ENCODE measurements at regions not wholly inside any gene's neighbourhood (a gene's known extent, or its start where the extent isn't known, plus 50 kb on each side); places are given as distances from the start of the nearest gene placed in this dataset.

DNA sequence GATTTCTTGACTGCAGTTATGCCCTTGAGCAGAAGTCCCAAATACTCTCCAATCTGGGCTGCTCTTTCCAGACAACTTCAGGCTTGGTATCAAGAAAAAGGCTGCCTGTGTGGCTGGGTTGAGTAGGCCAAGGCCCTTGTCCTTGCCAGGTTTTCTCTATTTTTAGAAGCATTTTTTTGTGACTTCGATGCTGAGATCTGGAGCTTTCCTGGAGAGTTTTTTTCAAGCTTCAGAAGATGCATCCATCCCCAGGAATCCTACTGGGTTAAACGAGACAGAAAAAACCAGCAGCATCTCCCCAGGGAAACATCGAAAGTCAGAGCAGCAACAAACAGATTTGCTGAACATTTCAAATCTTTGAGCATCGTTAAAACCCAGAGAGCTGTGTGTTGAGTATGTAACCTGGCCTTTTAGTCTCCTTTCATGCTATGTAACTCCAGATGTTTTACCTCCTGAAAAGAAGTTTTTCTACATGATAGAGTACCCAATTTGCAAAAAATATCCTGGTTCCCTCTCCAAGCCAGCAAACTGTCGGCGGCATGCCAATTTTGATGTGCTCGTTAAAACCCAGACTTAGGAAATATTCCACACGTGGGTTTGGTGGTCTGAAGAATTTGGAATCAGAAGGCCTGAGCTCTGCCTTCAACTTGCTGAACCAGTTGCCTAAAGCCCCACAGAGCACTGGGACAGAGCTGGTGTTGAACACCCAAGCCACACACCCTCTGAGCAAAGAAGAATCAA, 98.1 kb upstream of the ALDH1B1 start:
- TF ChIP-seq, protein P1, sequence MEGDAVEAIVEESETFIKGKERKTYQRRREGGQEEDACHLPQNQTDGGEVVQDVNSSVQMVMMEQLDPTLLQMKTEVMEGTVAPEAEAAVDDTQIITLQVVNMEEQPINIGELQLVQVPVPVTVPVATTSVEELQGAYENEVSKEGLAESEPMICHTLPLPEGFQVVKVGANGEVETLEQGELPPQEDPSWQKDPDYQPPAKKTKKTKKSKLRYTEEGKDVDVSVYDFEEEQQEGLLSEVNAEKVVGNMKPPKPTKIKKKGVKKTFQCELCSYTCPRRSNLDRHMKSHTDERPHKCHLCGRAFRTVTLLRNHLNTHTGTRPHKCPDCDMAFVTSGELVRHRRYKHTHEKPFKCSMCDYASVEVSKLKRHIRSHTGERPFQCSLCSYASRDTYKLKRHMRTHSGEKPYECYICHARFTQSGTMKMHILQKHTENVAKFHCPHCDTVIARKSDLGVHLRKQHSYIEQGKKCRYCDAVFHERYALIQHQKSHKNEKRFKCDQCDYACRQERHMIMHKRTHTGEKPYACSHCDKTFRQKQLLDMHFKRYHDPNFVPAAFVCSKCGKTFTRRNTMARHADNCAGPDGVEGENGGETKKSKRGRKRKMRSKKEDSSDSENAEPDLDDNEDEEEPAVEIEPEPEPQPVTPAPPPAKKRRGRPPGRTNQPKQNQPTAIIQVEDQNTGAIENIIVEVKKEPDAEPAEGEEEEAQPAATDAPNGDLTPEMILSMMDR (IDR thresholded peaks at IDR 0.05): no peak
- TF ChIP-seq POLR2A (IDR thresholded peaks at IDR 0.05; ENCODE audit: low read depth): no peak
- no peak for TF ChIP-seq EP300 (IDR thresholded peaks at IDR 0.05)
